Left kidney (tissue), 1 donor: ENCODE measurements at regions not wholly inside any gene's neighbourhood (a gene's known extent, or its start where the extent isn't known, plus 50 kb on each side); places are given as distances from the start of the nearest gene placed in this dataset.
"Not testable (repeated sequence)": the region's sequence is repeated elsewhere in the genome, so short reads cannot be mapped to it uniquely, and the experiment has no call there.

Experiments used
- DNase-seq: peaks from one replicate; pipeline ENCODE4 v3.0.0-alpha.2; 2013

- no peak for DNase-seq
Measured at GRCh38 chr1:245026247-245026646, 128.5 kb upstream of the KIF26B start.

DNA sequence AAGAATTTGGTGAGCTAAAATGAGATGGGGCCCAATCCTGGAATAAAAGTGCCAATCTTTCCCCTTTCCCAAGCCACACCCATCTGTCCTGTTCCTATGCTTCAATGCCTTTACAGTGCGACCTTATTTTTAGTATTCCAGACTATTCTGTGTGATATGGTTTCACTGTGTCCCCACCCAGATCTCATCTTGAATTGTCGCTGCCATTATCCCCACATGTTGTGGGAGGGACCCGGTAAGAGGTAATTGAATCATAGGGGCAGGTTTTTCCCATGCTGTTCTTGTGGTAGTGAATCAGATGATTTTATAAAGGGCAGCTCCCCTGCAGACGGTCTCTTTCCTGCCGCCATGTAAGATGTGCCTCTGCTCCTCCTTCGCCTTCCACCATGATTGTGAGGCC, 129.3 kb upstream of the KIF26B start:
- no peak for DNase-seq

DNA sequence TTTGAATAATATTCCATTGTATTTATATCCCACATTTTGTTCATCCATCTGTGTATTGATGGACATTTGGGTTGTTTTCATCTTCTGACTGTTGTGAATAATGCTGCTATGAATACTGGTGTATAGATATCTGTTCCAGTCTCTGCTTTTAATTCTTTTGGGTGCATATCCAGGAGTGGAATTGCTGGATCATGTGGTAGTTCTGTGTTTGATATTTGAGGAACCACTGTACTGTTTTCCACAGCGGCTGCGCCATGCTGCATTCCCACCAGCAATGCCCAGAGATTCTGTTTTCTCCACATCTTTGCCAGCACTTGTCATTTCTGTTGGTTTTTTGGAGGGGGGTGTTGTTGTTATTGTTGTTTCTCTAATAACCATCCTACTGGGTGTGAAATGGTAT, 131.6 kb upstream of the KIF26B start:
- DNase-seq: no peak

DNA sequence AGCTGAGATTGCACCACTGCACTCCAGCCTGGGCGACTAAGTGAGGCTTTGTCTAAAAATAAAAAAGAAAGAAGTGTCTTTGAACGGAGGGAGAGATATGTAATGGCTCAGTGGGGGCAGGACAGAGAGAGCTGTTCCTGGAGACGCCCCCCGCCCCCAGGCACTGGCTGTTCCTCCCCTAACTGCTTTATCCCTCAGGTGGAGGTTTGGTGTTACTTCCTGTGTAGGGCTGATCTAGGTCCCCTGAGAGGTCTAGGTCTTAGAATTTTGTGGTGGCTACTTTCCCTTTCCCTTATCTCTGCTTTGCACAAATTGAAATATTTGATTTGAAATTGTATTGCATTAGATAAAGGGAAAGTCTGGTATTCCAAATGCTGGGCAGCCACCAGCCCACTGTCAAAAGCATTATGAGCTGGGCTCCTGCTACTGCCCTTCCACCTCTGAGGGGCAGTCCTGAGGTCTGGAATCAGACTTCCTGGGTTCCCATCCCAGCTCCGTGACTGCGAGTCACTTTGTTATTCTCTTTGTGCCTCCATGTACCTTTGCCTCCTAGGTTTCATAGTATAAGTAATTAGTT, 134.8 kb upstream of the KIF26B start:
- no peak for DNase-seq

DNA sequence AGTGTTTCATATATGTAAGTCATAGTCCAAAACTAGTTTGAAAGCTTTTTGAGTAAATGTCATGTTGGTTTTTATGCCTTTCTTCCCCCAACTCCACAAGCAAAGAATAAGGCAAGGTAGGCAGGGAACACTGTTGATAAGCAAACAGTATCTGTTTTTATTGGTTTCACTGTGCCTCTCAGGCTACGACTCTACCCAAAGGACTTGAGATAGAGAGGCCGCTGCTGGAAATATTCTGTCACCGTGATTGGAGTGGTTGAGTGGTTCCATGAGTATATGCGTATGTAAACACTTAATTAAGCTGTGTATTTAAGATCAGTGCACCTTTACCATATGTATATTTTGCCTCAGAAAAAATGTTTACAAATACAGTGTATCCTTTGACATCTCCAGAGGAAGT, 138.1 kb upstream of the KIF26B start:
- no peak for DNase-seq

DNA sequence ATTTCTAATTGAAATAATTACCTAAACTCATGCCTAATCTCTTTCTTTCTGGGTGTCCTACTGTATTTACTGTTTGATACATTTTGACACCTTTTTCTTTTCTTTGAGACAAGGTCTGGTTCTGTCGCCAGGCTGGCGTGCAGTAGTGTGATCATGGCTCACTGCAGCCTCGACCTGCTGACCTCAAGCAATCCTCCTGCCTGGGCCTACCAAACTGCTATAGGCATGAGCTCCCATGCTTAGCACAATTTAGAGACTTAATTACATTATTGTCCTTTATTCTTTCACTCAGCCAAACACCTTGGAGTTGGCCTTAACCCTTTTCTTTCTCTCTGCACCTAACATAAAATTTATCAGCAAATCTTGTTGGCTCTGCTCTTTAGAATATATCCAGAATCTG, 139.8 kb upstream of the KIF26B start:
- DNase-seq: no peak

DNA sequence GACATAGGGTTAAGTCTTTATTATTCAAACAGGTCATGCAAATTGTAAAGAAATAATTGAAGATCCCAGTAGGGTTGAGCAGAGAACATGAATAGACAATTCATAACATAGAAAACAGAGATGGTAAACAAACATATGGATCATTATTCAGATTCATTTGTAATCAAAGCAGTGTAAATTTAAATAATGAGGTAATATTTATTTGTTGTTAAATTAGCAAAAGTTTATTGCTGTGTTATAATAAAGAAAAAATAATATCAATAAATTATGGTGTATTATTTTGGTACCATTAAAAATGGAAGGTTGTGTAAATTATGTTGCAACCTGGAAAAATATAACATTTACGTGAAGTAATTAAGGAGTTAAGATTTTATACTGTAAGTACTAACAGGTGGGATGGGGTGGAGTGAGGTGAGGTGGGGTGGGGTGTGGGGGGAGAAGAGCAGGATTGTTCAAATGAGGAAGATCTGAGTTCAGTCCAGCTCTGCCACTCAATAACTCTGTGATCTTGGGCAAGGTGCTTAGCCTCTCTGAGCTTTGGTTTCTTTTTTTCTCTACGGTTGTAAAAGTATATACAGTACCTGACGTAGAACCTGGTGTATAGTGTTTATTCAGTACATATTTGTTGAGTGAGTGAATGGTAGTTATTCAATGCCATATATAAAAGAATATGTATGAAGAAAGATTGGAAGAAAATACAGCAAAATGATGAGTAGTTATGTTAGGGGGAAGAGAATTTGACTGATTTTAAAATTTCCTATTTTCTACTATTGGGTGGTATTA, 140.3 kb upstream of the KIF26B start:
- DNase-seq: no peak

- DNase-seq: no peak
Measured at GRCh38 chr1:245010018-245010614, 144.7 kb upstream of the KIF26B start.

- DNase-seq: no peak
Measured at GRCh38 chr1:245008761-245009160, 144.4 kb upstream of the HNRNPU start.

GRCh38 chr1:245007852-245008251, 143.5 kb upstream of the HNRNPU start:
- no peak for DNase-seq

GRCh38 chr1:245003246-245003645, 138.9 kb upstream of the HNRNPU start:
- no peak for DNase-seq

- no peak for DNase-seq
Measured at GRCh38 chr1:245001252-245001651, 136.9 kb upstream of the HNRNPU start.

DNA sequence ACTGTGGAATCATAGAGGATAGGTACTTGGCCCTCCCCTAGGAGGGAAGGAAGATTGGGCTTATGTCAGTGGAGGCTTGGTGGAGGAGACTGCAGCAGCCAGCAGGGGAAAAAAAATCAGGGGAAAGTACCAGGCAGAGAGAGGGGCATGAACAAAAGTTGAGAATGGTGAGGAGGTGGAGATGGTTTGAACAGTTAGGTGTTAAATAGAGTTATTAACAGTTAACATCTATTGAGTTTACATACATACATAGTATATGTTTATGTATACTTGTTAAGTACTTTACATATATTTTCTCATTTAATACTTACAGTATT, 136.5 kb upstream of the HNRNPU start:
- no peak for DNase-seq

- not testable (repeated sequence) for DNase-seq
Measured at GRCh38 chr1:244999644-245000043, 135.3 kb upstream of the HNRNPU start.

GRCh38 chr1:244998717-244999346, 134.5 kb upstream of the HNRNPU start:
- no peak for DNase-seq

DNA sequence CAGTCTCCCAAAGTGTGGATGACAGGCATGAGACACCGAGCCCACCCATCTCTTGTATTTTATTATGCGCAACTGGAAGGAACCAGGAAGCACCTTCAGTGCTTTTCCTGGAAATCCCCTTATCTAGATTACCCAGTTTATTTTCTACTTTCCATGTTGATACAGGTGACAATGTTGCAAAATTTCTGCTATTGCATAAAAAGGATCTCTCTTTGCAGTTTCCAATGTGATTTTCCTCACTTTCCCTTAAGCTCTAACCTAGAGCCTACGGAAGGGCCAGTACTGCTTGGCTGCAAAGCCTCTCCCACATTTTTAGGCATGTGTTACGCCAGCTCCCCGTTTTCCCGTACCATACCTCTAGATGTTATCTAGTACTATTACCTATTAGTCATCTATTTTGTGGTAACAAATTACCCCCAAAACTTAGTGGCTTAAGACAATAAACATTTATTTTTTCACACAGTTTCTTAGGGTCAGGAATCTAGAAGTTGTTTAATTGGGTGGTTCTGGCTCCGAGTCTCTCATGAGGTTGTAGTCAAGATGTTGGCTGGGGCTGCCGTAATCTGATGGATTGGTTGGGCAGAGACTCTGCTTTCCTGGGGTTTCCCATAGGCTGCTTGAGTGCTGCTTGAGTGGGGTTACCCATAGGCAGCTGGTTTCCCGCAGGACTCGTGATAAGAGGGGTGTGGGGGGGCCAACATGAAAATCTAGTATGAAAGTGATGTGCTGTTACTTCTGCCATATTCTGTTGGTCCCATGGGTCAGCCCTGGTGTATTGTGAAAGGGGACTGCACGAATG, 131.5 kb upstream of the HNRNPU start:
- no peak for DNase-seq

DNA sequence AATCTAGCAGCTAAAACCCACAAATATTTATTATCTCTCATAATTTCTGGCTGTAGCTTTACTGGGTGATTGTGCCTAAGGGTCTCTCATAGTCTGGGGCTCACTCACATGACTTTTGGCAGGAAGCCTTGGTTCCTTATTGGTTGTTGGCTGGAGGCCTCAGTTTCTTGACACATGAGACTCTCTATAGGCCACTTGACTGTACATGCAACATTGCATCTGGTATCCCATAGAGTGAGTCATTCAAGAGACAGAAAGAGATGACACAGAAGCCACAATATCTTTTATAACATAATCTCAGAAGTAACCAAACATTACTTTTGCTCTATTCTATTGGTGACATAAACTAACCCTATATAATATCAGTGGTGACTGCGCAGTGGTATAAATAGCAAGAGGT, 128.5 kb upstream of the HNRNPU start:
- no peak for DNase-seq

GRCh38 chr1:244989813-244990212, 125.5 kb upstream of the HNRNPU start:
- DNase-seq: no peak

DNA sequence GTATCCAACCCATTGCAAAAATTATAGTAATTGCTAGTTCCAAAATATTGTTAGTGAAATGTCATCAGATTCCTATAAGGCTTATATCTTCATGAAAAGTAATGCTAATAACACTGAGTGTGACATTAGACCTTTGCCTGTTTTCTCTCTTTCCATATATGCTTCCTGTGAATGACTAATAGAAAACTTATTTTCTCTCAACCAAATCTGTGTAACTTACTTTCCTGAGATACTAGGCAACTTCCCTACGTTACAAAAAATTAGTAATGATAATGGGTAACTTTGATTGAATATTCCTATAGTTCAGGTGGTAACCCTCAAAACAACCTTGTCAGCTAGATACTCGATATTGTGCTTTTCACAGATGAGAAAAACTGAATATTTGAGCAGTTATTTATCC, 124.2 kb upstream of the HNRNPU start:
- no peak for DNase-seq

DNA sequence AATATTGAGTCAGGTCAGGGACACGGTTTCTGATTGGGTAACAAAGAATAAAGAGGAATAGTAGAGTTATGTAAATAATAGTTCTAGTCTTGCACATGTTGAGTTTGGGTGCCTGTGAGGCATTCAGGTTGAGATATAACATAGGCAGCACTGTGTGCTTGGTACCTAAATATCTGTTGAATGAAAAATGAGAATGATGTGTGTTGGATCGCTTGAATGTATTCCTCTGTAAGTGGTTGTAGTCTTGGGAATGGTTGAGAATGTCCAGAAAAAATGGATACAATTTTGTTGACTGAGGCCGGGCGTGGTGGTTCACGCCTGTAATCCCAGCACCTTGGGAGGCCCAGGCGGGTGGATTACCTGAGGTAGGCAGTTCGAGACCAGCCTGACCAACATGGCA, 116.3 kb upstream of the HNRNPU start:
- DNase-seq: no peak

GRCh38 chr1:244974550-244974949, 110.2 kb upstream of the HNRNPU start:
- DNase-seq: no peak

DNA sequence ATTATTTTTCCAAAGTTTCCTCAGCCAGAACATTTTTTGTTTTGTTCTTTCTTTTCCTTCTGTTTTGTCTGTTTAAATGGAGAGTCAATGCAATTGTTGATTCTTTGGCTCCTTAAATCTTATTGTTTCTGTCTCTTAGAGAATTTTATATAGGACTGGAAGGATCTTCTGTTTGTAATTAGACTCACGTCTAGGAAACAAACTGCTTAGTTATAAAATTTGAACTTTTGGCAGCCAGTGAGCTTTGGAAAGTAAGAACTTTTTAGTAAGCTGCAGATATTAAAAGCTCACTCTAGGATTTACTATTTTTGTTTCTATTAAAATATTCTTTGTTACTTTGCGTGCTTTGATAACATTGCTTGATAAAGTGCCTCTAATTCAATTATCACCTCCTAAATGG, 109.8 kb upstream of the HNRNPU start:
- no peak for DNase-seq
